ENCODE measurements at regions not wholly inside any gene's neighbourhood (a gene's known extent, or its start where the extent isn't known, plus 50 kb on each side); places are given as distances from the start of the nearest gene placed in this dataset.

DNA sequence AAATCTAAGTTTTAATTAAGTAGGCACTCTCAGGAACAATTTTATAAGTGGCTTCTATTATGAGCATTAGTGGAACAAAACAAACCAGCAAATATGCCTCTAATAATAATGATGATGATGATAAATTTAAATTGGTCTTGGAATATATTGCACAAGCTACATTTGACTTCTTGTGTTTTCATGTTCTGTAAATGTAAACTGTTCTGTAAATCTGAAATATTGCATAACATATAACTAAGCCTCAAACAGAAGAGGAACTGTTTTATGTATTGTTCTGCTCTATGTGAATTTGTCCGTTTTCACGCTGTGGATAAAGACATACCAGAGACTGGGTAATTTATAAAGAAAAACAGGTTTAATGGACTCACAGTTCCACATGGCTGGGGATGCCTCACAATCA lies 625.2 kb upstream of the CELF2 start:
- TF ChIP-seq, protein P1, sequence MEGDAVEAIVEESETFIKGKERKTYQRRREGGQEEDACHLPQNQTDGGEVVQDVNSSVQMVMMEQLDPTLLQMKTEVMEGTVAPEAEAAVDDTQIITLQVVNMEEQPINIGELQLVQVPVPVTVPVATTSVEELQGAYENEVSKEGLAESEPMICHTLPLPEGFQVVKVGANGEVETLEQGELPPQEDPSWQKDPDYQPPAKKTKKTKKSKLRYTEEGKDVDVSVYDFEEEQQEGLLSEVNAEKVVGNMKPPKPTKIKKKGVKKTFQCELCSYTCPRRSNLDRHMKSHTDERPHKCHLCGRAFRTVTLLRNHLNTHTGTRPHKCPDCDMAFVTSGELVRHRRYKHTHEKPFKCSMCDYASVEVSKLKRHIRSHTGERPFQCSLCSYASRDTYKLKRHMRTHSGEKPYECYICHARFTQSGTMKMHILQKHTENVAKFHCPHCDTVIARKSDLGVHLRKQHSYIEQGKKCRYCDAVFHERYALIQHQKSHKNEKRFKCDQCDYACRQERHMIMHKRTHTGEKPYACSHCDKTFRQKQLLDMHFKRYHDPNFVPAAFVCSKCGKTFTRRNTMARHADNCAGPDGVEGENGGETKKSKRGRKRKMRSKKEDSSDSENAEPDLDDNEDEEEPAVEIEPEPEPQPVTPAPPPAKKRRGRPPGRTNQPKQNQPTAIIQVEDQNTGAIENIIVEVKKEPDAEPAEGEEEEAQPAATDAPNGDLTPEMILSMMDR (IDR thresholded peaks at IDR 0.05; ENCODE audit: poor library complexity) = no peak
- TF ChIP-seq EZH2phosphoT487 (IDR thresholded peaks at IDR 0.05; ENCODE audit: low read depth, severe bottlenecking, unreplicated experiment) = no peak
